HG03103 (cell line): ENCODE measurements at regions not wholly inside any gene's neighbourhood (a gene's known extent, or its start where the extent isn't known, plus 50 kb on each side); places are given as distances from the start of the nearest gene placed in this dataset.

Experiments
- ATAC-seq: cut with Tn5 transposase; IDR thresholded peaks from one replicate; pipeline ENCODE4 v1.9.1; 2021; ENCODE audit warnings: low read depth; ENCODE audit not compliant: unreplicated experiment

GRCh38 chr3:8183627-8184026, 318.0 kb upstream of the LMCD1 start:
- peak; percentile 95 for ATAC-seq

GRCh38 chr3:8186213-8186612, 315.4 kb upstream of the LMCD1 start:
- ATAC-seq: no peak

- no peak for ATAC-seq
These were observed 313.6 kb upstream of the LMCD1 start for GRCh38 chr3:8187996-8188395.

GRCh38 chr3:8189051-8189450, 312.6 kb upstream of the LMCD1 start:
- ATAC-seq: no peak

- no peak for ATAC-seq
These were observed 310.2 kb upstream of the LMCD1 start for GRCh38 chr3:8191406-8191805.

GRCh38 chr3:8197384-8197783, 304.2 kb upstream of the LMCD1 start:
- ATAC-seq: no peak

GRCh38 chr3:8198605-8199004, 303.0 kb upstream of the LMCD1 start:
- ATAC-seq: no peak

GRCh38 chr3:8200996-8201395, 300.6 kb upstream of the LMCD1 start:
- ATAC-seq: no peak

- ATAC-seq: no peak
These were observed 299.7 kb upstream of the LMCD1 start for GRCh38 chr3:8201886-8202285.

GRCh38 chr3:8204331-8204730, 297.3 kb upstream of the LMCD1 start:
- no peak for ATAC-seq

- no peak for ATAC-seq
These were observed 296.6 kb upstream of the LMCD1 start for GRCh38 chr3:8204853-8205650.

- ATAC-seq: no peak
These were observed 295.7 kb upstream of the LMCD1 start for GRCh38 chr3:8205881-8206280.

GRCh38 chr3:8206971-8207617, 294.5 kb upstream of the LMCD1 start:
- no peak for ATAC-seq

GRCh38 chr3:8210882-8211341, 290.7 kb upstream of the LMCD1 start:
- ATAC-seq: no peak

GRCh38 chr3:8212794-8213193, 288.8 kb upstream of the LMCD1 start:
- ATAC-seq: no peak

GRCh38 chr3:8213286-8213685, 288.3 kb upstream of the LMCD1 start:
- ATAC-seq: no peak

GRCh38 chr3:8215821-8216220, 285.8 kb upstream of the LMCD1 start:
- no peak for ATAC-seq

GRCh38 chr3:8218353-8218940, 283.2 kb upstream of the LMCD1 start:
- no peak for ATAC-seq

- no peak for ATAC-seq
These were observed 281.3 kb upstream of the LMCD1 start for GRCh38 chr3:8220291-8220690.

- no peak for ATAC-seq
These were observed 277.9 kb upstream of the LMCD1 start for GRCh38 chr3:8223766-8224165.

GRCh38 chr3:8224941-8225340, 276.7 kb upstream of the LMCD1 start:
- no peak for ATAC-seq

GRCh38 chr3:8233938-8234337, 267.7 kb upstream of the LMCD1 start:
- ATAC-seq: no peak
